K562 (cell line): ENCODE measurements at regions not wholly inside any gene's neighbourhood (a gene's known extent, or its start where the extent isn't known, plus 50 kb on each side); places are given as distances from the start of the nearest gene placed in this dataset.

Experiments used
- ATAC-seq: fragments of 200-7000 bp; cut with Tn5 transposase; 3 replicates; pipeline ENCODE4 v1.9.1; 2020; ENCODE audit warnings: moderate library complexity
- BruUV-seq: library from RNA; stranded (reverse); fragments of 400-500 nt; replicated peaks from 2 replicates; lab custom pipeline; 2021; lab: Mats Ljungman, UMichigan
- CTCF ChIA-PET: fragments of 300-600 bp; formaldehyde crosslinking; extraction: SDS; loops from one replicate; lab custom pipeline; 2021; ENCODE audit warnings: low intra/inter-chr PET ratio; lab: Yijun Ruan, JAX
- POLR2A ChIA-PET: fragments of 300-600, 350-650 bp; sonication (Branson Sonifier 250); formaldehyde crosslinking; extraction: SDS; loops from one replicate; lab custom pipeline; 2021; ENCODE audit warnings: antibody characterized with exemption, inconsistent platforms; lab: Yijun Ruan, JAX
- DNase-seq, 4 experiments: peaks; one replicate each; pipeline versions ENCODE4 v3.0.0 to v3.0.0-alpha.2; 2011 to 2018; ENCODE audit warnings: low spot score in 3 of 4, mixed read lengths in 3 of 4; ENCODE audit errors: extremely low read depth in 1 of 4
- FAIRE-seq: peaks from 2 replicates; lab custom pipeline; 2011; peaks lifted over from hg19 to GRCh38; lab: Jason Lieb, UNC
- H2AFZ ChIP-seq: 2 replicates; pipeline ENCODE4 v1.6.0; 2011; ENCODE audit warnings: low read depth, low read length, control low read depth, inconsistent platforms
- H3K27ac ChIP-seq: fragments of 200-600 bp; 3 replicates; pipeline ENCODE4 v1.8.0; 2011; ENCODE audit warnings: low read depth, mild to moderate bottlenecking, control low read depth, inconsistent platforms, low read length, moderate library complexity, mixed read lengths; ENCODE audit errors: extremely low read depth
- H3K27me3 ChIP-seq, 2 experiments: fragments of 300-600 bp in 1 of 2; 2 replicates in 1 of 2; 3 replicates in 1 of 2; pipeline versions ENCODE4 v1.6.0 to v1.8.0; 2011; ENCODE audit warnings: inconsistent platforms in 2 of 2, low read length in 2 of 2, mild to moderate bottlenecking in 1 of 2, mixed read lengths in 1 of 2, moderate library complexity in 1 of 2; ENCODE audit not compliant: control insufficient read depth in 2 of 2, insufficient read depth in 2 of 2
- H3K36me3 ChIP-seq: fragments of 300-600 bp; 3 replicates; pipeline ENCODE4 v1.8.0; 2011; ENCODE audit warnings: mild to moderate bottlenecking, low read length, inconsistent platforms; ENCODE audit not compliant: control insufficient read depth, insufficient read depth
- H3K4me1 ChIP-seq, 2 experiments: fragments of 200-600 bp in 1 of 2; replicated peaks in 1 of 2; 2 replicates in 1 of 2; 3 replicates in 1 of 2; pipeline versions ENCODE4 v1.5.1 to v1.8.0; 2011; ENCODE audit warnings: inconsistent platforms in 2 of 2, low read length in 2 of 2, mild to moderate bottlenecking in 1 of 2, mixed read lengths in 1 of 2, moderate library complexity in 1 of 2; ENCODE audit not compliant: control insufficient read depth in 2 of 2, insufficient read depth in 2 of 2
- H3K4me2 ChIP-seq: 2 replicates; pipeline ENCODE4 v1.6.1; 2011; ENCODE audit warnings: low read length, control low read depth, inconsistent platforms, mixed read lengths; ENCODE audit not compliant: insufficient read depth
- H3K4me3 ChIP-seq: fragments of 200-600 bp; sonication (generic), shearing (Covaris generic); 2 replicates; pipeline ENCODE4 v1.5.1; 2016; ENCODE audit warnings: control low read depth, inconsistent platforms
- H3K79me2 ChIP-seq: fragments of 200-600 bp; 3 replicates; pipeline ENCODE4 v1.8.0; 2011; ENCODE audit warnings: low read length, inconsistent platforms; ENCODE audit not compliant: control insufficient read depth, insufficient read depth
- H3K9ac ChIP-seq, 2 experiments: 2 replicates each; pipeline versions ENCODE4 v1.6.0 to v1.6.1; 2011; ENCODE audit warnings: low read depth in 2 of 2, low read length in 2 of 2, control low read depth in 1 of 2, inconsistent platforms in 1 of 2, mild to moderate bottlenecking in 1 of 2, mixed read lengths in 1 of 2; ENCODE audit not compliant: insufficient read depth in 1 of 2
- H3K9me1 ChIP-seq: one replicate; pipeline ENCODE4 v1.6.0; 2011; ENCODE audit warnings: inconsistent platforms, mild to moderate bottlenecking, low read length, moderate library complexity; ENCODE audit not compliant: control insufficient read depth, insufficient read depth
- H3K9me3 ChIP-seq: replicated peaks from 2 replicates; pipeline ENCODE4 v1.5.1; 2011; ENCODE audit warnings: low read depth, low read length, inconsistent platforms; ENCODE audit not compliant: control insufficient read depth, insufficient read depth
- H4K20me1 ChIP-seq: replicated peaks from 2 replicates; pipeline ENCODE4 v1.6.1; 2011; ENCODE audit warnings: low read length, inconsistent platforms, mixed read lengths; ENCODE audit not compliant: control insufficient read depth, insufficient read depth
- ARHGAP35 ChIP-seq: fragments of 450-650 bp; IDR thresholded peaks from 2 replicates; pipeline ENCODE4 v1.6.1; 2018; ENCODE audit not compliant: partially characterized antibody
- NFYB ChIP-seq: IDR thresholded peaks from 2 replicates; pipeline ENCODE4 v1.6.1; 2011; ENCODE audit warnings: mild to moderate bottlenecking, moderate library complexity; ENCODE audit not compliant: insufficient read length; ENCODE audit errors: extremely low read depth
- SMARCA4 ChIP-seq: fragments of 450-650 bp; IDR thresholded peaks from 2 replicates; pipeline ENCODE4 v1.6.1; 2016
- TAF7 ChIP-seq: fragments of 450-650 bp; IDR thresholded peaks from 2 replicates; pipeline ENCODE4 v1.6.1; 2016; ENCODE audit warnings: missing genetic modification characterization, missing compliant biosample characterization
- ZNF140 ChIP-seq: fragments of 250-450 bp; sonication (Bioruptor Pico); IDR thresholded peaks from 2 replicates; pipeline ENCODE4 v1.8.0; 2021; ENCODE audit warnings: moderate library complexity, mild to moderate bottlenecking, inconsistent platforms
- ZNF175 ChIP-seq: fragments of 200-800 bp; sonication (Bioruptor generic); IDR thresholded peaks from 2 replicates; pipeline ENCODE4 v1.6.1; 2016; ENCODE audit warnings: low read depth, mild to moderate bottlenecking, missing genetic modification characterization, missing compliant biosample characterization
- WGBS: fragments of 100-300 bp; shearing (Covaris generic); methylation state at CpG from one replicate; pipeline ENCODE4 v1.1.6; 2016; ENCODE audit warnings: low coverage, mixed read lengths; ENCODE audit not compliant: insufficient coverage; ENCODE audit errors: missing lambda C conversion rate; 5-methylcytosine and 5-hydroxymethylcytosine counted together
- in situ Hi-C: fragments of 300-500 bp; cut with MboI; formaldehyde crosslinking; loops from 4 replicates; pipeline ENCODE4 v1.15.0; 2018; ENCODE audit warnings: inconsistent platforms, mixed read lengths
- intact Hi-C: fragments of 100-400 bp; cut with micrococcal nuclease; formaldehyde crosslinking; loops from 2 replicates; pipeline ENCODE4 v1.14.2; 2022
- TF ChIP-seq, protein P1 (sequence below): fragments of 250-450 bp; sonication (Bioruptor Pico); IDR thresholded peaks from 2 replicates; pipeline ENCODE4 v1.4.0; 2020; ENCODE audit warnings: mild to moderate bottlenecking, moderate library complexity, borderline replicate concordance
- TF ChIP-seq, protein P2 (sequence below): sonication (generic); formaldehyde crosslinking; IDR thresholded peaks from 2 replicates; pipeline ENCODE4 v1.8.0; 2022; ENCODE audit warnings: missing genetic modification reagents, mild to moderate bottlenecking, borderline replicate concordance
- TF ChIP-seq, protein P3 (sequence below): fragments of 250-450 bp; sonication (Bioruptor Pico); IDR thresholded peaks from 2 replicates; pipeline ENCODE4 v1.6.1; 2021; ENCODE audit warnings: mild to moderate bottlenecking
- TF ChIP-seq, protein P4 (sequence below): fragments of 450-650 bp; formaldehyde crosslinking; IDR thresholded peaks from 2 replicates; pipeline ENCODE4 v1.4.0; 2022; ENCODE audit warnings: missing genetic modification characterization
- TF ChIP-seq, protein P5 (sequence below): fragments of 450-650 bp; formaldehyde crosslinking; conservative IDR thresholded peaks from 2 replicates; pipeline ENCODE4 v1.4.0; 2022; ENCODE audit warnings: mild to moderate bottlenecking, missing genetic modification characterization

DNA sequence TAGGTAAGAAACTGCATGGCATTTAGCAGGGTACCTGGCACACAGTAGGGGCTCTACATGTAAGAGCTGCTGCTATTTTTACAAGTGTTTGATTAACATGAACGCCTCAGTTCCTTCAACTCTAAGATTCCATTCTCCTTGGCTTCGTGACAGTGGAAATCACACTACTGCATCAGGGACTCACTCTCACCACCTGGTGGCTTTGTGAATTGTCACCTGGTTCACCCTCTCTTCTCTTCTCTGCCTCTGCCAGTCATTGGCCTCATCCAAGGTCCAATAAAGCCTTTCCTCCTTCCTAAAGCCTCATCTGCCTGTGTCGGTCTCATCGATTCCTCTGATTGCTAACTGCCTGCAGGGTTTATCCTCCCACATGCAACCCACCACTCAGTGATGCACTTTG lies 476.4 kb downstream of the VRK1 start:
- no peaks in the 10 kb centered on the region for H3K79me2 ChIP-seq
- DNase-seq, result no peak
- POLR2A ChIA-PET, result no interaction called here
- ATAC-seq, result no peak
- WGBS, result 0% methylated on average over 4 of the region's 4 CpGs
- TF ChIP-seq, protein P1, sequence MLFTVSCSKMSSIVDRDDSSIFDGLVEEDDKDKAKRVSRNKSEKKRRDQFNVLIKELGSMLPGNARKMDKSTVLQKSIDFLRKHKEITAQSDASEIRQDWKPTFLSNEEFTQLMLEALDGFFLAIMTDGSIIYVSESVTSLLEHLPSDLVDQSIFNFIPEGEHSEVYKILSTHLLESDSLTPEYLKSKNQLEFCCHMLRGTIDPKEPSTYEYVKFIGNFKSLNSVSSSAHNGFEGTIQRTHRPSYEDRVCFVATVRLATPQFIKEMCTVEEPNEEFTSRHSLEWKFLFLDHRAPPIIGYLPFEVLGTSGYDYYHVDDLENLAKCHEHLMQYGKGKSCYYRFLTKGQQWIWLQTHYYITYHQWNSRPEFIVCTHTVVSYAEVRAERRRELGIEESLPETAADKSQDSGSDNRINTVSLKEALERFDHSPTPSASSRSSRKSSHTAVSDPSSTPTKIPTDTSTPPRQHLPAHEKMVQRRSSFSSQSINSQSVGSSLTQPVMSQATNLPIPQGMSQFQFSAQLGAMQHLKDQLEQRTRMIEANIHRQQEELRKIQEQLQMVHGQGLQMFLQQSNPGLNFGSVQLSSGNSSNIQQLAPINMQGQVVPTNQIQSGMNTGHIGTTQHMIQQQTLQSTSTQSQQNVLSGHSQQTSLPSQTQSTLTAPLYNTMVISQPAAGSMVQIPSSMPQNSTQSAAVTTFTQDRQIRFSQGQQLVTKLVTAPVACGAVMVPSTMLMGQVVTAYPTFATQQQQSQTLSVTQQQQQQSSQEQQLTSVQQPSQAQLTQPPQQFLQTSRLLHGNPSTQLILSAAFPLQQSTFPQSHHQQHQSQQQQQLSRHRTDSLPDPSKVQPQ (CRISPR knock-in tag), result no peak
- TF ChIP-seq NFYB, result no peak
- TF ChIP-seq, protein P2, sequence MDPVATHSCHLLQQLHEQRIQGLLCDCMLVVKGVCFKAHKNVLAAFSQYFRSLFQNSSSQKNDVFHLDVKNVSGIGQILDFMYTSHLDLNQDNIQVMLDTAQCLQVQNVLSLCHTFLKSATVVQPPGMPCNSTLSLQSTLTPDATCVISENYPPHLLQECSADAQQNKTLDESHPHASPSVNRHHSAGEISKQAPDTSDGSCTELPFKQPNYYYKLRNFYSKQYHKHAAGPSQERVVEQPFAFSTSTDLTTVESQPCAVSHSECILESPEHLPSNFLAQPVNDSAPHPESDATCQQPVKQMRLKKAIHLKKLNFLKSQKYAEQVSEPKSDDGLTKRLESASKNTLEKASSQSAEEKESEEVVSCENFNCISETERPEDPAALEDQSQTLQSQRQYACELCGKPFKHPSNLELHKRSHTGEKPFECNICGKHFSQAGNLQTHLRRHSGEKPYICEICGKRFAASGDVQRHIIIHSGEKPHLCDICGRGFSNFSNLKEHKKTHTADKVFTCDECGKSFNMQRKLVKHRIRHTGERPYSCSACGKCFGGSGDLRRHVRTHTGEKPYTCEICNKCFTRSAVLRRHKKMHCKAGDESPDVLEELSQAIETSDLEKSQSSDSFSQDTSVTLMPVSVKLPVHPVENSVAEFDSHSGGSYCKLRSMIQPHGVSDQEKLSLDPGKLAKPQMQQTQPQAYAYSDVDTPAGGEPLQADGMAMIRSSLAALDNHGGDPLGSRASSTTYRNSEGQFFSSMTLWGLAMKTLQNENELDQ (CRISPR knock-in tag), result no peak
- TF ChIP-seq SMARCA4, result no peak
- no peak for TF ChIP-seq TAF7 (tag)
- TF ChIP-seq, protein P3, sequence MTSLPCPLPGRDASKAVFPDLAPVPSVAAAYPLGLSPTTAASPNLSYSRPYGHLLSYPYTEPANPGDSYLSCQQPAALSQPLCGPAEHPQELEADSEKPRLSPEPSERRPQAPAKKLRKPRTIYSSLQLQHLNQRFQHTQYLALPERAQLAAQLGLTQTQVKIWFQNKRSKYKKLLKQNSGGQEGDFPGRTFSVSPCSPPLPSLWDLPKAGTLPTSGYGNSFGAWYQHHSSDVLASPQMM (CRISPR knock-in tag), result no peak
- no peak for TF ChIP-seq ARHGAP35
- TF ChIP-seq, protein P4, sequence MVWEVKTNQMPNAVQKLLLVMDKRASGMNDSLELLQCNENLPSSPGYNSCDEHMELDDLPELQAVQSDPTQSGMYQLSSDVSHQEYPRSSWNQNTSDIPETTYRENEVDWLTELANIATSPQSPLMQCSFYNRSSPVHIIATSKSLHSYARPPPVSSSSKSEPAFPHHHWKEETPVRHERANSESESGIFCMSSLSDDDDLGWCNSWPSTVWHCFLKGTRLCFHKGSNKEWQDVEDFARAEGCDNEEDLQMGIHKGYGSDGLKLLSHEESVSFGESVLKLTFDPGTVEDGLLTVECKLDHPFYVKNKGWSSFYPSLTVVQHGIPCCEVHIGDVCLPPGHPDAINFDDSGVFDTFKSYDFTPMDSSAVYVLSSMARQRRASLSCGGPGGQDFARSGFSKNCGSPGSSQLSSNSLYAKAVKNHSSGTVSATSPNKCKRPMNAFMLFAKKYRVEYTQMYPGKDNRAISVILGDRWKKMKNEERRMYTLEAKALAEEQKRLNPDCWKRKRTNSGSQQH (CRISPR knock-in tag), result no peak
- TF ChIP-seq ZNF175 (CRISPR knock-in tag), result no peak
- no peak for TF ChIP-seq ZNF140
- TF ChIP-seq, protein P5, sequence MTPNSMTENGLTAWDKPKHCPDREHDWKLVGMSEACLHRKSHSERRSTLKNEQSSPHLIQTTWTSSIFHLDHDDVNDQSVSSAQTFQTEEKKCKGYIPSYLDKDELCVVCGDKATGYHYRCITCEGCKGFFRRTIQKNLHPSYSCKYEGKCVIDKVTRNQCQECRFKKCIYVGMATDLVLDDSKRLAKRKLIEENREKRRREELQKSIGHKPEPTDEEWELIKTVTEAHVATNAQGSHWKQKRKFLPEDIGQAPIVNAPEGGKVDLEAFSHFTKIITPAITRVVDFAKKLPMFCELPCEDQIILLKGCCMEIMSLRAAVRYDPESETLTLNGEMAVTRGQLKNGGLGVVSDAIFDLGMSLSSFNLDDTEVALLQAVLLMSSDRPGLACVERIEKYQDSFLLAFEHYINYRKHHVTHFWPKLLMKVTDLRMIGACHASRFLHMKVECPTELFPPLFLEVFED (CRISPR knock-in tag), result no peak
- TF ChIP-seq, all 486 proteins: peak for 0
- no peak overlapping the region for H3K27ac ChIP-seq
- H3K4me3 ChIP-seq, result no peak overlapping the region
- FAIRE-seq, result no peak
- H3K36me3 ChIP-seq, result no peaks in the 10 kb centered on the region
- H3K9me1 ChIP-seq, result no peaks in the 10 kb centered on the region
- CTCF ChIA-PET, result no interaction called here
- no peaks in the 10 kb centered on the region for H4K20me1 ChIP-seq
- intact Hi-C loops, result no loop called here
- H3K4me2 ChIP-seq, result no peak overlapping the region
- H3K9ac ChIP-seq, result no peak overlapping the region
- no peak overlapping the region for H2AFZ ChIP-seq
- no peaks in the 10 kb centered on the region for H3K27me3 ChIP-seq
- no TSS peak for BruUV-seq
- no peaks in the 10 kb centered on the region for H3K9me3 ChIP-seq
- no peaks in the 10 kb centered on the region for H3K4me1 ChIP-seq
- in situ Hi-C loops, result no loop called here
